ENCODE measurements at regions not wholly inside any gene's neighbourhood (a gene's known extent, or its start where the extent isn't known, plus 50 kb on each side); places are given as distances from the start of the nearest gene placed in this dataset.

DNA sequence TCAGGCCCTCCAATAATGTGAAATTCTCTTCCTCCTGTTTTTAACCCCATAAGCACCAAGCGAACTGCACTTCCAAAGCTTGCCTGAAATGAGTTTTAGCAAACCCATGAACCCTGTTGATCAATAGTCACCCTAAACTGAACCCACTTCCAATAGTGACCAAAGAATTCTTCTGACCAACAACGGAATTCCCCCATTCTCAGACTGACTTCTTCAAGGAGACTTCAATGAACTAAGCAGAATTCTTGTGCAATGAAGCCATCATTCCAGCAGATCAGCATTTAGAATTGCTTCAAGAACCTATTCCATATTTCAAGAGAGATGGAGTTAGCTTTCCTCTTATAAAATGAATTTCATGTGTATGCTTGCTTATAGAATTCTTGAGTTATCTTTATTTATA, 176.9 kb upstream of the FN1 start:
- Histone ChIP-seq H3K36me3 (ENCODE audit: low read depth, low read length) (no peaks in the 10 kb centered on the region), H3F3A (ENCODE audit: low read length, unreplicated experiment) (no peaks in the 10 kb centered on the region), H3K27me3 (ENCODE audit: low read length) (no peaks in the 10 kb centered on the region), H3K27ac (ENCODE audit: low read length) (no peak overlapping the region), H3K9ac (ENCODE audit: low read length) (no peak overlapping the region), H2AFZ (ENCODE audit: low read length) (no peak overlapping the region), H3K4me1 (ENCODE audit: insufficient read depth, low read length) (0 out of 2 replicates have a peak, but pooled peaks cover 5% of the 10 kb centered on the region), H4K20me1 (ENCODE audit: low read length) (no peaks in the 10 kb centered on the region), H3K79me2 (ENCODE audit: low read length) (no peaks in the 10 kb centered on the region), H3K9me3 (ENCODE audit: low read length) (no peaks in the 10 kb centered on the region), H3K9me2 (replicated peaks; ENCODE audit: low read length) (no peaks in the 10 kb centered on the region), H3K4me2 (ENCODE audit: low read length) (no peak overlapping the region), H3K4me3 (ENCODE audit: low read length) (no peak overlapping the region)
- TF ChIP-seq, protein P1, sequence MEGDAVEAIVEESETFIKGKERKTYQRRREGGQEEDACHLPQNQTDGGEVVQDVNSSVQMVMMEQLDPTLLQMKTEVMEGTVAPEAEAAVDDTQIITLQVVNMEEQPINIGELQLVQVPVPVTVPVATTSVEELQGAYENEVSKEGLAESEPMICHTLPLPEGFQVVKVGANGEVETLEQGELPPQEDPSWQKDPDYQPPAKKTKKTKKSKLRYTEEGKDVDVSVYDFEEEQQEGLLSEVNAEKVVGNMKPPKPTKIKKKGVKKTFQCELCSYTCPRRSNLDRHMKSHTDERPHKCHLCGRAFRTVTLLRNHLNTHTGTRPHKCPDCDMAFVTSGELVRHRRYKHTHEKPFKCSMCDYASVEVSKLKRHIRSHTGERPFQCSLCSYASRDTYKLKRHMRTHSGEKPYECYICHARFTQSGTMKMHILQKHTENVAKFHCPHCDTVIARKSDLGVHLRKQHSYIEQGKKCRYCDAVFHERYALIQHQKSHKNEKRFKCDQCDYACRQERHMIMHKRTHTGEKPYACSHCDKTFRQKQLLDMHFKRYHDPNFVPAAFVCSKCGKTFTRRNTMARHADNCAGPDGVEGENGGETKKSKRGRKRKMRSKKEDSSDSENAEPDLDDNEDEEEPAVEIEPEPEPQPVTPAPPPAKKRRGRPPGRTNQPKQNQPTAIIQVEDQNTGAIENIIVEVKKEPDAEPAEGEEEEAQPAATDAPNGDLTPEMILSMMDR (conservative IDR thresholded peaks at IDR 0.05; ENCODE audit: low read depth, low read length) = no peak
- no peak for TF ChIP-seq EZH2 (IDR thresholded peaks at IDR 0.05; ENCODE audit: low read length, unreplicated experiment)
- TF ChIP-seq EZH2phosphoT487 (IDR thresholded peaks at IDR 0.05; ENCODE audit: borderline replicate concordance, low read length) = no peak
- intact Hi-C loops (cut with micrococcal nuclease) = no loop called here
- ATAC-seq (no peak), DNase-seq (no peak)
- ChIA-PET CTCF (no interaction called here), POLR2A (ENCODE audit: unreplicated experiment) (no interaction called here)
- no TSS peak for BruUV-seq (replicated peaks)

DNA sequence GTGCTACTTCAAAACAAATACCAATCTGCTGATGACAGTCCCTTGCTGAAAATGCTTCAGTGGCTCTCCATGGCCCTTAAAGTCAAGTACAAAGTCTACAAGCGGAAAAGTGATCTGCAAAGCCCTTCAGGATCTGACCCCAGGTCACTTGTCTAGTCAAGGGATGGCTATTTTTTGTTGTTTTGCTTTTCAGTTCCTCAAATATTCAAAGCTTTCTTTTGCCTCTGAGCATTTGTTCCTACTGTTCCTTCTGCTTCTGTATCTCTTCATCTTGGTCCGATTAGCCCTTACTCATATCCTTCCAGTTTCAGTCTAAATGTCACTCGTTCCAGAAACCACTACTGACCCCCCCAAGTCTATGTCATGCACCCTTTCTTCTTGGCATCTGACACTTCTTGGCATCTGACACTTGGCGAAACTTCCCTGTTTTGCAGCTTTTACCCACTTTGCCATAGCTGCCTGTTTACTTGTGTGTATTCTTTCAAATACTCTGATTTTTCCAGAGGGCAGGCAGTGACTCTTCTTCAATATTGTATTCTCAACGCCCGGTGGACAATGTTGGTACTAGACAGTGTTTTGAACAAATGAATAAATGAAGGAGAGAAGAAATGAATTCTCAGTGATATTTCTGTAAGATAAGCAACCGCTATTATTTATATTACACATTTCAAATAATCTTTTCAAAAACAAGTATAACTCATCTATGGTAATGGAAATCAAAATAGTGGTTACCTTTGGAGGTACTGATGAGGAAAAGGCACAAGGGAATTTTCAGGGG, 175.9 kb upstream of the FN1 start:
- H3K9me3 ChIP-seq (ENCODE audit: low read length) = no peaks in the 10 kb centered on the region
- H3K4me3 ChIP-seq (ENCODE audit: low read length) = no peak overlapping the region
- POLR2A ChIA-PET (ENCODE audit: unreplicated experiment) = no interaction called here
- H3K27me3 ChIP-seq (ENCODE audit: low read length) = no peaks in the 10 kb centered on the region
- H4K20me1 ChIP-seq (ENCODE audit: low read length) = no peaks in the 10 kb centered on the region
- DNase-seq (no peak), ATAC-seq (no peak)
- CTCF ChIA-PET = no interaction called here
- no peaks in the 10 kb centered on the region for H3K9me2 ChIP-seq (replicated peaks; ENCODE audit: low read length)
- intact Hi-C loops (cut with micrococcal nuclease) = no loop called here
- H2AFZ ChIP-seq (ENCODE audit: low read length) = no peak overlapping the region
- 0 out of 2 replicates have a peak, but pooled peaks cover 5% of the 10 kb centered on the region for H3K4me1 ChIP-seq (ENCODE audit: insufficient read depth, low read length)
- no peaks in the 10 kb centered on the region for H3K36me3 ChIP-seq (ENCODE audit: low read depth, low read length)
- no peak overlapping the region for H3K4me2 ChIP-seq (ENCODE audit: low read length)
- TF ChIP-seq EZH2 (IDR thresholded peaks at IDR 0.05; ENCODE audit: low read length, unreplicated experiment) = no peak
- TF ChIP-seq EZH2phosphoT487 (IDR thresholded peaks at IDR 0.05; ENCODE audit: borderline replicate concordance, low read length) = no peak
- TF ChIP-seq, protein P1 (conservative IDR thresholded peaks at IDR 0.05; ENCODE audit: low read depth, low read length) = no peak
- H3F3A ChIP-seq (ENCODE audit: low read length, unreplicated experiment) = no peaks in the 10 kb centered on the region
- no TSS peak for BruUV-seq (replicated peaks)
- H3K79me2 ChIP-seq (ENCODE audit: low read length) = no peaks in the 10 kb centered on the region
- H3K27ac ChIP-seq (ENCODE audit: low read length) = no peak overlapping the region
- no peak overlapping the region for H3K9ac ChIP-seq (ENCODE audit: low read length)
